ENCODE measurements at regions not wholly inside any gene's neighbourhood (a gene's known extent, or its start where the extent isn't known, plus 50 kb on each side); places are given as distances from the start of the nearest gene placed in this dataset.

DNA sequence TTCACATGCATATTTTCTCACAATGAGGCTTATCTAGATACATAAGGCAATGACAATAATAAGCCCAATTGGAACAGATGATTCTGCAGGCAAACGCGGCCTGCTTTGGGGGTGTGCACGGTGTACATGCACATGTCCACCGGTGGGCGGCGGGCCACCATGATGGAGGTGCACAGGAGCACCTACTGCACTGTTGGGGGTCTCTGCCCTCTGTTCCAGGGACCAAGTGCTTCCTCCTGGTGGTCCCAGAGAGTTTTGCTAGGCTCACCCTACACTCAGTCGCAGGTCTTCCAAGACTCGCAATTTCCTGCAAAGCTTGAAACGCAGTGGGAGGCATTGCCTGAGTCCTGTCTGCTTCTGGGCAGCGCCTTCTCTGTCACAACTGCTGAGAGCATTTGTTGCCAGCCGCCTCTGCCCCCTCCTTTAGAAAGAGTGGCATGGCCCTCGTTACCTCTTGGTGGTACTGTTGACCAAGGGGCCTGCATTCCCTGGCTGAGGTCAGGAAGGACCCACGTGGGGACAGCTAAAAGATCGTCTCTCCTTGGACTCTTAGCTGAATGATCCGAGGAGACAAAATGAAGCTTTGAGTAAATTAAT is 135.3 kb downstream of the ERMARD start:
- H2AFZ ChIP-seq (ENCODE audit: low read depth, low read length): no peak overlapping the region
- no peaks in the 10 kb centered on the region for H3K4me1 ChIP-seq (ENCODE audit: control insufficient read depth, extremely low read depth, insufficient read depth, low read length)
- no peaks in the 10 kb centered on the region for H3K36me3 ChIP-seq (ENCODE audit: control insufficient read depth in 2 of 2, extremely low read depth in 1 of 2, insufficient read depth in 2 of 2, low read length in 2 of 2)
- BruUV-seq (replicated peaks): no TSS peak
- dilution Hi-C loops (cut with MboI; ENCODE audit: extremely low pct_ligation_motif_present, low sequenced_read_pairs) (no loop called here), intact Hi-C loops (cut with micrococcal nuclease) (no loop called here)
- no peaks in the 10 kb centered on the region for H3K9me1 ChIP-seq (replicated peaks; ENCODE audit: control insufficient read depth, extremely low read depth, insufficient read depth, low read length)
- no peak for TF ChIP-seq GATA2 (IDR thresholded peaks at IDR 0.05; ENCODE audit: insufficient read depth, insufficient read length, low read depth, low read length)
- no peak for TF ChIP-seq POLR2A (IDR thresholded peaks at IDR 0.05; ENCODE audit: low read depth, low read length)
- DNase-seq (ENCODE audit: low read depth, low spot score) (no peak), FAIRE-seq (no peak)
- no peaks in the 10 kb centered on the region for H3K9me3 ChIP-seq (replicated peaks; ENCODE audit: control insufficient read depth, insufficient read depth, low read length)
- no peak overlapping the region for H3K4me2 ChIP-seq (ENCODE audit: insufficient read depth, low read length)
- H3K79me2 ChIP-seq (ENCODE audit: control insufficient read depth, insufficient read depth, low read length): no peaks in the 10 kb centered on the region
- no peak overlapping the region for H3K27ac ChIP-seq (ENCODE audit: insufficient read depth, low read depth, low read length)
- ChIA-PET POLR2A (no interaction called here), CTCF (interaction anchor here (1.0 to 1.3 kb wide), 4 partner anchors 54 to 75 kb away, joined by 3 to 4 read pairs (median 3); no protein-coding TSS in a partner anchor)
- peaks cover 4 to 7% of the 10 kb centered on the region in 2 experiments for H3K27me3 ChIP-seq (ENCODE audit: control insufficient read depth in 2 of 2, insufficient read depth in 2 of 2, low read length in 2 of 2)
- no peak overlapping the region for H3K4me3 ChIP-seq (replicated peaks in 1 of 3; ENCODE audit: insufficient read depth in 1 of 3, low read depth in 1 of 3, low read length in 3 of 3)
- H4K20me1 ChIP-seq (replicated peaks; ENCODE audit: control insufficient read depth, extremely low read depth, insufficient read depth, low read length): no peaks in the 10 kb centered on the region
- no peak overlapping the region for H3K9ac ChIP-seq (replicated peaks; ENCODE audit: extremely low read depth, insufficient read depth, low read length)

GRCh38 chr6:169885831-169886230 is 134.4 kb downstream of the ERMARD start:
- H3K36me3 ChIP-seq (ENCODE audit: control insufficient read depth in 2 of 2, extremely low read depth in 1 of 2, insufficient read depth in 2 of 2, low read length in 2 of 2): no peaks in the 10 kb centered on the region
- H3K4me2 ChIP-seq (ENCODE audit: insufficient read depth, low read length): no peak overlapping the region
- no peaks in the 10 kb centered on the region for H3K9me1 ChIP-seq (replicated peaks; ENCODE audit: control insufficient read depth, extremely low read depth, insufficient read depth, low read length)
- H4K20me1 ChIP-seq (replicated peaks; ENCODE audit: control insufficient read depth, extremely low read depth, insufficient read depth, low read length): no peaks in the 10 kb centered on the region
- H3K9me3 ChIP-seq (replicated peaks; ENCODE audit: control insufficient read depth, insufficient read depth, low read length): no peaks in the 10 kb centered on the region
- no peak for FAIRE-seq
- H3K4me3 ChIP-seq (replicated peaks in 1 of 3; ENCODE audit: insufficient read depth in 1 of 3, low read depth in 1 of 3, low read length in 3 of 3): no peak overlapping the region
- no peak for DNase-seq (ENCODE audit: low read depth, low spot score)
- H3K9ac ChIP-seq (replicated peaks; ENCODE audit: extremely low read depth, insufficient read depth, low read length): no peak overlapping the region
- intact Hi-C loops (cut with micrococcal nuclease): no loop called here
- POLR2A ChIA-PET: no interaction called here
- no peaks in the 10 kb centered on the region for H3K4me1 ChIP-seq (ENCODE audit: control insufficient read depth, extremely low read depth, insufficient read depth, low read length)
- dilution Hi-C loops (cut with MboI; ENCODE audit: extremely low pct_ligation_motif_present, low sequenced_read_pairs): no loop called here
- no peak overlapping the region for H2AFZ ChIP-seq (ENCODE audit: low read depth, low read length)
- no TSS peak for BruUV-seq (replicated peaks)
- CTCF ChIA-PET: interaction anchor here (1.0 to 1.3 kb wide), 3 partner anchors 53 to 76 kb away, joined by 3 read pairs; no protein-coding TSS in a partner anchor
- no peak overlapping the region for H3K27ac ChIP-seq (ENCODE audit: insufficient read depth, low read depth, low read length)
- no peaks in the 10 kb centered on the region for H3K79me2 ChIP-seq (ENCODE audit: control insufficient read depth, insufficient read depth, low read length)
- H3K27me3 ChIP-seq (ENCODE audit: control insufficient read depth in 2 of 2, insufficient read depth in 2 of 2, low read length in 2 of 2): peaks cover 7 to 9% of the 10 kb centered on the region in 2 experiments
- no peak for TF ChIP-seq MAX (IDR thresholded peaks at IDR 0.05; ENCODE audit: insufficient read depth, insufficient read length)
- no peak for TF ChIP-seq JUN (IDR thresholded peaks at IDR 0.05; ENCODE audit: borderline replicate concordance, insufficient read depth, insufficient read length, low read depth)
- TF ChIP-seq POLR2AphosphoS5 (IDR thresholded peaks at IDR 0.05; ENCODE audit: insufficient read depth, low read depth, low read length): no peak
- no peak for TF ChIP-seq MYC (IDR thresholded peaks at IDR 0.05; ENCODE audit: low read depth, low read length)
- no peak for TF ChIP-seq POLR2A (IDR thresholded peaks at IDR 0.05; ENCODE audit: low read depth, low read length)
- no peak for TF ChIP-seq EZH2 (IDR thresholded peaks at IDR 0.05; ENCODE audit: borderline replicate concordance, low read depth, low read length, severe bottlenecking)
- TF ChIP-seq CTCF (IDR thresholded peaks at IDR 0.05; ENCODE audit: extremely low read depth in 1 of 2, insufficient read depth in 1 of 2, low read depth in 1 of 2, low read length in 2 of 2): no peak
- TF ChIP-seq FOS (IDR thresholded peaks at IDR 0.05; ENCODE audit: borderline replicate concordance, insufficient read depth, low read length): no peak
- no peak for TF ChIP-seq GATA2 (IDR thresholded peaks at IDR 0.05; ENCODE audit: insufficient read depth, insufficient read length, low read depth, low read length)
